Endodermal cell (in vitro differentiated cells): ENCODE measurements at regions not wholly inside any gene's neighbourhood (a gene's known extent, or its start where the extent isn't known, plus 50 kb on each side); places are given as distances from the start of the nearest gene placed in this dataset.

Experiments used
- DNase-seq: peaks from one replicate; pipeline ENCODE4 v3.0.0-alpha.2; 2017
- H3K27ac ChIP-seq: 2 replicates; pipeline ENCODE4 v1.5.1; 2013; ENCODE audit warnings: mild to moderate bottlenecking, low read depth, low read length, moderate library complexity
- H3K27me3 ChIP-seq: 2 replicates; pipeline ENCODE4 v1.6.1; 2013; ENCODE audit warnings: mild to moderate bottlenecking, low read length, moderate library complexity; ENCODE audit not compliant: insufficient read depth, control insufficient read depth, poor library complexity, severe bottlenecking
- H3K36me3 ChIP-seq: 2 replicates; pipeline ENCODE4 v1.7.0; 2013; ENCODE audit warnings: mild to moderate bottlenecking, low read length, moderate library complexity; ENCODE audit not compliant: control insufficient read depth, insufficient read depth
- H3K4me1 ChIP-seq: one replicate; pipeline ENCODE4 v1.7.0; 2013; ENCODE audit warnings: low read length; ENCODE audit not compliant: control insufficient read depth, insufficient read depth
- H3K4me3 ChIP-seq: 2 replicates; pipeline ENCODE4 v1.5.1; 2013; ENCODE audit warnings: mild to moderate bottlenecking, low read length, moderate library complexity
- H3K9ac ChIP-seq: 2 replicates; pipeline ENCODE4 v1.6.1; 2013; ENCODE audit warnings: mild to moderate bottlenecking, low read length, moderate library complexity; ENCODE audit not compliant: poor library complexity, severe bottlenecking; ENCODE audit errors: extremely low read depth
- H3K9me3 ChIP-seq: 2 replicates; pipeline ENCODE4 v1.6.1; 2013; ENCODE audit warnings: mild to moderate bottlenecking, low read length, moderate library complexity; ENCODE audit not compliant: control insufficient read depth
- H3K27ac Mint-ChIP-seq: 2 replicates; pipeline ENCODE4 v1.8.0; 2020; ENCODE audit warnings: mixed read lengths
- H3K27me3 Mint-ChIP-seq: 2 replicates; pipeline ENCODE4 v1.8.0; 2021; ENCODE audit warnings: mild to moderate bottlenecking, mixed read lengths; ENCODE audit not compliant: insufficient read depth
- H3K36me3 Mint-ChIP-seq: 2 replicates; pipeline ENCODE4 v1.8.0; 2020; ENCODE audit warnings: low read depth, mixed read lengths
- H3K4me1 Mint-ChIP-seq: 2 replicates; pipeline ENCODE4 v1.8.0; 2020; ENCODE audit warnings: mixed read lengths
- H3K4me3 Mint-ChIP-seq: 2 replicates; pipeline ENCODE4 v1.8.0; 2020; ENCODE audit warnings: mild to moderate bottlenecking, moderate library complexity, mixed read lengths
- H3K9me3 Mint-ChIP-seq: 2 replicates; pipeline ENCODE4 v1.8.0; 2020; ENCODE audit warnings: mild to moderate bottlenecking, mixed read lengths
- whole genome bisulfite sequencing, 2 experiments: methylation state at CpG; one replicate each; pipeline versions ENCODE4 v1.1.5 to v1.1.7; 2013; ENCODE audit warnings: missing lambda C conversion rate in 2 of 2, mixed read lengths in 1 of 2; ENCODE audit not compliant: insufficient coverage in 1 of 2, insufficient read length in 1 of 2; 5-methylcytosine and 5-hydroxymethylcytosine counted together
- TF ChIP-seq, protein P1 (sequence below): fragments of 200-600 bp; sonication (generic); conservative IDR thresholded peaks from 2 replicates; pipeline ENCODE4 v1.5.0; 2021; ENCODE audit warnings: antibody characterized with exemption, mild to moderate bottlenecking

DNA sequence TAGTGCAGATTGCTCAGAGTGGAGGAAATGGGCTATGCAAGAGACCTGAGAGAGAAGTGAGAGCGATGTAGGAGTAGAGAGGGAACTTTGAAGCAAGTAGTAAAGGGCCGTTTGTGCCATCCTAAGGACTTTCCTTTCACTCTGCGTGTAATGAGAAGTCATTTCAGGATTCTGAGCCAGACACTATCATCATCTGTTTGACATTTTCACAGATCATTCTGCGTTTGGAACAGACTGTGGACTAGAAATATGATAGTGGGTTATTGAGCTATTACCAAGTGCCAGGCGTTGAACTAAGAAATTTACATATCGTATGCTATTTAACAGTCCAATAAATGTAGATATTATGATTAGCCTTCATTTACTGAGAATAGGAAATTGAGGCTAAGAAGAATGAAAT, 150.0 kb upstream of the ROBO2 start:
- WGBS, 2 experiments: 95 to 100% methylated on average over 2 to 6 of the region's 6 CpGs

DNA sequence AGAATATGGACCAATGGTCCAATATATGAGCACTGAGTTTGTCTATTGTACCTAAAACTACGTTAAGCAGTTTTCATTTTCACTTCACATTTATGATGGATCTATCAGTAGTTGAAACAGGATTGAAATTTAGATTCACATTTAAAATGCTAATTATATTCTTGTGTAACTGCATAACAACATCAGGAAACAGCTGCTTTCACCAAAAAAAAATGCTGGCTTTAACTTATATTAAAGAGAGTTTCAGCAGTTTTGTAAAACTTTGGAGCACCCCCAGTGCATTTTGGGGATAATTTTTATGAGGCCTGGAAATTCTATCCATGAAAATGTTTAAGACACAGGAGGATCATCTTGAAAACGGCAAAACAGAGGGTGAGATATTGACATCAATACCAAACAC, 142.8 kb upstream of the ROBO2 start:
- no peaks in the 10 kb centered on the region for H3K9me3 Mint-ChIP-seq
- H3K4me1 ChIP-seq: no peaks in the 10 kb centered on the region
- no peak overlapping the region for H3K27ac Mint-ChIP-seq
- WGBS, 2 experiments: 100% methylated on average over 2 of the region's 2 CpGs; no CpG with 5 or more reads in 1 of the 2 experiments
- DNase-seq: no peak
- H3K27ac ChIP-seq: no peak overlapping the region
- no peaks in the 10 kb centered on the region for H3K36me3 Mint-ChIP-seq
- H3K4me3 ChIP-seq: no peak overlapping the region
- no peaks in the 10 kb centered on the region for H3K9me3 ChIP-seq
- no peaks in the 10 kb centered on the region for H3K27me3 Mint-ChIP-seq
- H3K4me1 Mint-ChIP-seq: no peaks in the 10 kb centered on the region
- H3K27me3 ChIP-seq: no peaks in the 10 kb centered on the region
- TF ChIP-seq, protein P1, sequence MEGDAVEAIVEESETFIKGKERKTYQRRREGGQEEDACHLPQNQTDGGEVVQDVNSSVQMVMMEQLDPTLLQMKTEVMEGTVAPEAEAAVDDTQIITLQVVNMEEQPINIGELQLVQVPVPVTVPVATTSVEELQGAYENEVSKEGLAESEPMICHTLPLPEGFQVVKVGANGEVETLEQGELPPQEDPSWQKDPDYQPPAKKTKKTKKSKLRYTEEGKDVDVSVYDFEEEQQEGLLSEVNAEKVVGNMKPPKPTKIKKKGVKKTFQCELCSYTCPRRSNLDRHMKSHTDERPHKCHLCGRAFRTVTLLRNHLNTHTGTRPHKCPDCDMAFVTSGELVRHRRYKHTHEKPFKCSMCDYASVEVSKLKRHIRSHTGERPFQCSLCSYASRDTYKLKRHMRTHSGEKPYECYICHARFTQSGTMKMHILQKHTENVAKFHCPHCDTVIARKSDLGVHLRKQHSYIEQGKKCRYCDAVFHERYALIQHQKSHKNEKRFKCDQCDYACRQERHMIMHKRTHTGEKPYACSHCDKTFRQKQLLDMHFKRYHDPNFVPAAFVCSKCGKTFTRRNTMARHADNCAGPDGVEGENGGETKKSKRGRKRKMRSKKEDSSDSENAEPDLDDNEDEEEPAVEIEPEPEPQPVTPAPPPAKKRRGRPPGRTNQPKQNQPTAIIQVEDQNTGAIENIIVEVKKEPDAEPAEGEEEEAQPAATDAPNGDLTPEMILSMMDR: no peak
- no peaks in the 10 kb centered on the region for H3K36me3 ChIP-seq
- H3K4me3 Mint-ChIP-seq: no peak overlapping the region
- H3K9ac ChIP-seq: no peak overlapping the region

More for the DNA sequence above, 150.0 kb upstream of the ROBO2 start:
- Mint-ChIP-seq H3K36me3 (no peaks in the 10 kb centered on the region), H3K9me3 (no peaks in the 10 kb centered on the region), H3K4me1 (no peaks in the 10 kb centered on the region), H3K27ac (no peak overlapping the region), H3K27me3 (no peaks in the 10 kb centered on the region), H3K4me3 (no peak overlapping the region)
- DNase-seq: no peak
- H3K27ac ChIP-seq: no peak overlapping the region
- H3K4me3 ChIP-seq: no peak overlapping the region
- no peaks in the 10 kb centered on the region for H3K36me3 ChIP-seq
- H3K9ac ChIP-seq: no peak overlapping the region
- H3K27me3 ChIP-seq: no peaks in the 10 kb centered on the region
- H3K9me3 ChIP-seq: no peaks in the 10 kb centered on the region
- TF ChIP-seq, protein P1: no peak
- H3K4me1 ChIP-seq: no peaks in the 10 kb centered on the region

DNA sequence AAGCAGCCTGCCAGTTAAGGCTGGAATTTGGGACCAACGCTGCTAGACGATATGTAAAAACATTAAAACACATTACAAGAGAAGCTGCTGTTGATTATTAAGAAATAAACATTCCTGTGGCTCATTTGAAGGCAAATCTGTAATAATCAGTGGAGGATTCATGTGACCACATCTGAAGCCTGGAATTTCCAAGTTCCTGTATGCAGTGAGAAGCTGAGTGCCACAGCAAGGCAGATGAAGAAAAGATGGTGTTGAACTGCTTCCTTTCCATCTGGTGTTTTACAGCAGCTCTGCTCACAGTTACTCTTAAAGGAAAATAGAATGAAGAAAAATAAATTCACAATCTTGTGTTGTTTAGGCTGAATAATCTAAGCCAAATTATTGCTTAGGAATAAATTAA, 139.3 kb upstream of the ROBO2 start:
- H3K9ac ChIP-seq: no peak overlapping the region
- 92% methylated on average over 2 of the region's 2 CpGs; no CpG with 5 or more reads in 1 of the 2 experiments for WGBS, 2 experiments
- no peaks in the 10 kb centered on the region for H3K36me3 ChIP-seq
- no peaks in the 10 kb centered on the region for H3K27me3 Mint-ChIP-seq
- H3K4me3 ChIP-seq: no peak overlapping the region
- H3K4me3 Mint-ChIP-seq: no peak overlapping the region
- H3K27ac Mint-ChIP-seq: no peak overlapping the region
- H3K4me1 ChIP-seq: no peaks in the 10 kb centered on the region
- H3K9me3 Mint-ChIP-seq: peaks cover 3% of the 10 kb centered on the region
- H3K27me3 ChIP-seq: no peaks in the 10 kb centered on the region
- H3K27ac ChIP-seq: no peak overlapping the region
- DNase-seq: no peak
- no peaks in the 10 kb centered on the region for H3K9me3 ChIP-seq
- TF ChIP-seq, protein P1: no peak
- no peaks in the 10 kb centered on the region for H3K36me3 Mint-ChIP-seq
- H3K4me1 Mint-ChIP-seq: no peaks in the 10 kb centered on the region
